Kidney tubule cell (primary cell): ENCODE measurements at regions not wholly inside any gene's neighbourhood (a gene's known extent, or its start where the extent isn't known, plus 50 kb on each side); places are given as distances from the start of the nearest gene placed in this dataset.
"Not testable (repeated sequence)": the region's sequence is repeated elsewhere in the genome, so short reads cannot be mapped to it uniquely, and the experiment has no call there.

Experiments used
- DNase-seq: peaks from one replicate; pipeline ENCODE4 v3.0.0-alpha.2; 2018; ENCODE audit warnings: low spot score

DNA sequence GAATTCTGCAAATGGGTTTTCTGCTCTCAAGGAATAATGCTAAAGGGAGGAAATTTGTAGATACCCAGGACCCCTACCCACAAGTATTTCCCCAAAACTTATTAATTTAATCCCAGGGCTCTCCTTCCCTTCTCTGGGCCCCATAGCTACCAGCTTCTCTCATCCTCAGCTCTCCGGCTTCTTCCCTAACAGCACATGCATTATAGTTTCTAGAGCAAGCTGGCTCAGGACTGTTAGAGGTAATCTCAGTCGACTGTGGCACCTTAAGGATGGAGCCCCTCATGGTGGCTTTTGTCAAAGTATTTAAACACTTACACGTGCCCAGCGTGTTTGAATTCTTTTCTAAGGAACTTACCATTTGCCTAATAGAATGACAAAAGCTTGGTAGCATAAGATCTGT, 252.5 kb upstream of the GAS1 start:
- no peak for DNase-seq

DNA sequence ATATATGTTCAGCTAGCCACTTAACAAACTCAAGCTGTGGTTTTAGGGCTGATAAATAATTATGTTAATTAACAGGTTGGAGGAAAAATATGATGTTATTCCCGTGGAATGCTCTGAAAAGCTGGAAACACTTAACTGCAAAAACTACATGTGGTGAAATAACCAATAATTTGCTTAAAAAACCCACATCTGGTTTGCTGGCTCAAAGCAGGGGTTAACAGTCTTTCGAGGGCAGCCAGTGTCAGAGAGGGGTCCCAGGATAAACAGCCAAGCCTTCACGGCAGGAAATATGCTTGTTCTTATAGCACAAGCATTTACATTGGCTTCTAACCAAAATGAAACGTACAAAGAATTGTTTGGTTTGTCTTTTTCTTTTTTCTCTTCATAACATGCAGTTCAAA, 254.0 kb upstream of the GAS1 start:
- DNase-seq: no peak

DNA sequence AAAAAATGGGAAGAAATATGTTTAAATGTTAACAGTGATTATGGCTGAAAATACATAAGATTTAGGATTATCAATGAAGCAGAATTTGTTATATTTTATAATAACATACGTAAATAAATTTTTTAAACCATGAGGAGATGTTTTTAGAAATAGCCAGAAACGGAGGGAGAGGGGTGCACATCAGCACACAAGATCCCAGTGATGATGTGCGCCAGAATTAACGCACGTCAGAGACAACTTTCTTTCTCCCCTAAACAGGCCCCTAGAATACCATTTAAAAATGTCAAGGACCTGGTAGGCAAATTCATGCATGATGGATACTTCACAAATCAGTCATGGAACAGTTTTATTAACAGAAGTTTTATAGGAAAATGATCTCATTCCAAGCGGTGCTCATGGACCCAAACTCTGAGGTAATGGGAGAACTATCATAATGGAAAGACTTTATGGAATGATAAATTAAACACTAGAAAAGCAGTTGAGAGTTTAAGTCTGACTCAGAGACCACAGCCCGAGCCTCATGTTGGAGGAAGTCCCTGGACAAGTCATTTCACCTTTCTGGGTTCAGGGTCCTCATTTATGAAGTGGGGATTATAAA, 258.9 kb upstream of the GAS1 start:
- peak; percentile 65 for DNase-seq

DNA sequence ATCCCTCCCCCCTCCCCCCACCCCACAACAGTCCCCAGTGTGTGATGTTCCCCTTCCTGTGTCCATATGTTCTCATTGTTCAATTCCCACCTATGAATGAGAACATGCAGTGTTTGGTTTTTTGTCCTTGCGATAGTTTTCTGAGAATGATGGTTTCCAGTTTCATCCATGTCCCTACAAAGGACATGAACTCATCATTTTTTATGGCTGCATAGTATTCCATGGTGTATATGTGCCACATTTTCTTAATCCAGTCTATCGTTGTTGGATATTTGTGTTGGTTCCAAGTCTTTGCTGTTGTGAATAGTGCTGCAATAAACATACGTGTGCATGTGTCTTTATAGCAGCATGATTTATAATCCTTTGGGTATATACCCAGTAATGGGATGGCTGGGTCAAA, 263.4 kb upstream of the GAS1 start:
- DNase-seq: not testable (repeated sequence)

DNA sequence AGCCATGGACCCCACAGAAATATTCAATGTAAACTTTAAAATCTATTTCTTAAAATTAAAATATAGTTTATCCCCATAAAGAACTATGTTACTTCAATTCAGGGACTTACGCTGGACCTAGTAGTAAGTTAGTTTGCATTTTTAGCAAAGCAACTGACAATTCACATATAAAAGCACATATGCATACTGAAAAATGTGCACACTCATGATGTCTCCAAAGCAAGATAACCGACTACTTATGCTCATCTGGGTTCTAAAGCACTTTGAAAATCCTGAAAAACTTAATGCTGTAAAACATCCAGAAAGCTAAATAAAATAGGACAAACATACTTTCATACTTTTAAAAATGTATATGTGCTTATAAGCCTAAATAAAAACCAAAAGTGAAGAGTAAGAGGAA, 264.4 kb upstream of the GAS1 start:
- DNase-seq: no peak

DNA sequence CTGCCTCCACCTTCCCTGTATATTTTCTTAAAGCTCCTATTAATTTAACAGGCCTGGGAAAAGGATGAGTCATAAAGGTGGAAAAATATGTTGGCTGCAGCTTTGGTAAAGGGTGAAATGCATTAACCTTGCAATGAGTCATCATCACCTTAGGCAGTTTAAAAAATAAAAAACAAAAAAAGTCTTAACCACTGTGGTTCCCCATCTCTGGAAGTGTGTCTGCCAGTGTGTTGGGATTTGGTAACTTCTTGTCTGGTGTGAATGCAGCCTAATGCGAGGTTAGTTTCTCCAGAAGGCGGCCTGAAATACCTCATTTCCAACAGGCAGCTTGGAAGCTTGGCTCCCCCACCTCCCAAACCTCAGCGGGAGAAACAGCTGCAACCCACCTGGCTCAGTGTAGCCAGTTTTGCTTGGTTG, 265.3 kb upstream of the GAS1 start:
- DNase-seq: peak; percentile 85

DNA sequence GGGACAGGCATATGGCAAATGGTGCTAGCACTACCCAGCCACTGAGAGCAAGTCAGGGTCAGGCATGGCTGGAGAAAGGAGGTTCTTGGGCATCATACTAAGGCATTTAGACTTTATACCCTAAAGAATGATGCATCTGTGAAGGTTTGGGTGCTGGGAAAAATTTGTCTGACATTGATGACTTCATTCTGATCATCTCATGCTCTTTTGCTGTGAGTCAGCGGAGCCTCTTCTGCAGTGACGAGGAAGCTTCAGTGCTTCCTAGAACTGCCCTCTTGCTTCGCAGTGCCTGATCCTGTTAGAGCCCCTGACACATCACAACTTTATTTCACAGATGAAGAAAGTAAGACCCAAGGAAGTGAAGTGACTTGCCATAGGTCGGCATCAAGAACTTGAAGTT, 266.6 kb upstream of the GAS1 start:
- DNase-seq: peak; percentile 89

DNA sequence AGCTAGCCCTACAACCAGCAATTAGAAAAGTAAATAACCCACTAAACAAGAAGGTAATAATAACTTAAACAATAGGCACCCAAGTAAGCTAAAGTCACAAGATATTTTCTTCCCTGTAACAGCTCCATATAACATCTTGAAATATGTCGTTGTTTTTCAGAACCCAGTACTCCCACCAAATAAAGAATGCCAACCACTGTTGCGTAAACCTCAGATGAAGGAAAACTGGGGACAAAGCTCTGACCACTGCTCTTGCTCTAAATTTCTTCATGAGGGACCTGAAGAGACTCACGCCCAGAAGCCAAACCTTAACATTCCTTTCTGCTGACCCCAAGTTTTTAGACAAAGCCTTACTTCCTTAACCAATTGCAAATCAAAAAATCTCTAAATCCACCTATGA, 267.7 kb upstream of the GAS1 start:
- peak; percentile 19 for DNase-seq

DNA sequence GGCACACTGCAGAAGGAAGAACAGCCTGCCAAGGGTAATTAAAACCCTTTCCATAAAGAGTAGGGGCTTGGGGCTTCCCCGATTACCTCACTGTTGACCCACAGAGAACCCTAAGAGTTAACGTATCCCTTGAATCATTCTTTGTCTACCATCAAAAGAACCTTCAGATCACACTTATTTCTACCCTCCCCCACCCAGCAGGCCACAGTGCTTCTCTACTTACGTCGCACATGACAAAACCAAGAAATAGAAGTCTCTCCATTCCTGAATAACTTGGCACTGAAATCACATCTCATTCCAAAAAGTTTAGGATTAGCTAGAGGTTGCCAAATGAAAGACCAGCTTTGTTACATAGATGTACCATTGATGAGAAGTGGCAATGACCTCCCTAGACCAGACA, 268.7 kb upstream of the GAS1 start:
- DNase-seq: no peak

DNA sequence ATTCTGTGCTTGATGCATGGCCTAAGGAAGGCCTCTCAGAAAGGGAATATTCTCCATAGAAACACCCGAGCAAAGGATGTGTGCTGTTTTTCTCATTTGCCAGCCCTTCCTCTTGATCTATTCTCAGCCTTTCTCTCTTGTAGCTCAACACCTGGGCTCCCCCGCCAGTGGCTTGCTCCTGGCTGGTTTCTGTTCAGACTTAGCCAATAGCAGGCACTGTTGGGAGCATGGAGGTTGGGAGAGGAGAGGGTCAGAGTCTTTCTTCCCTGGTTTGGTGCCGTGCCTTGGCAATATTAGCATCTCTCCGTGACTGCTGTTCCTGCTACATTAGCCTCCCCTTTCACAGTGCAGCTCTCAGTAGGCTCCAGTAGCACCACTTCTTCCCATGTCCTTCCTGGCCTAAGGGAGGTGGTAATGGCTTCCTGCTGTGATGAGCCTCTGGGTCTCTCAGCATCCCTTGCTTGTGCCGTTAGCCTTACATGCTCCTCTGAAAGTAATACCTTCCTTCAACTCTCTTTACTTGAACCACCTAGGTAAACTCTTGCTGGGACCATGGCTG, 269.7 kb upstream of the GAS1 start:
- DNase-seq: no peak

DNA sequence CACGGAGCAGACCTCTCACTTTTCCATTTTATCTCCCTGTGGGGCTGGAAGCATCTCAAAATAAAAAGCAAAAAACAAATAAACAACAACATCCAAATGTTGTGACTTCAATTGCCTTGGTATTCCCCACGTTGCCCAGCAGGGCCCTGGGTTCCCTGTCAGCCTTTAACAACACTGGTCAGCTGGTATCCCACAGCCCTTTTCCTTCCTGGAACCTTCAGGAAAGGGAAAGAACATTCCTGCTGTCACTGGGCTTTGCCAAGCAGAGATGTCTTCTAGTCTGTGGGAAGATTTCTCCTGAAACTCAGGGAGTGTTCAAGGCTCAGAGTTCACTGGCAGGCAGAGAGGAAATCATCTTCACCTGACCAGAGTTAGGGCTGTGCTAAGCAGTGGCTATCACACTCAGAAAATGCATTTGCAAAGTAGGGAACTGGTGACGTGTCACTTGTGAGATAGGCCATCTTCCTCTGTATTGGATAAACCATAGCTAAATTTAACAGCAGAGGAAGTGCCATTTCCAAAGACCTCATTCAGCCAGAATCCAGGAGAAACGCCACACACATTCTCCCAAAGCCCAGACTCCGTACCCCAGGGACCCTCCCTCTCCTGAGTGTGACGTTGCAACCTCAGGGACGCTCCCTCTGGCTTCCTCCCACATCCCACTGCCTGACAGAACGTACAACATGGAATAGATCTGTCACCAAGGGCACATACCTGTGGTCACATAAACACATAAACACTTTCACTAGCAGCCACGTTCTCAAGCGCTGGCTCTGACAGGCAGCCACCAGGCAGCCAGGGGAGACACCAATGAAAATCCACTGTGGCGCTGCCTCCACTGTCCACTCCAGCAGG, 274.0 kb upstream of the DAPK1 start:
- peak; percentile 51 for DNase-seq

DNA sequence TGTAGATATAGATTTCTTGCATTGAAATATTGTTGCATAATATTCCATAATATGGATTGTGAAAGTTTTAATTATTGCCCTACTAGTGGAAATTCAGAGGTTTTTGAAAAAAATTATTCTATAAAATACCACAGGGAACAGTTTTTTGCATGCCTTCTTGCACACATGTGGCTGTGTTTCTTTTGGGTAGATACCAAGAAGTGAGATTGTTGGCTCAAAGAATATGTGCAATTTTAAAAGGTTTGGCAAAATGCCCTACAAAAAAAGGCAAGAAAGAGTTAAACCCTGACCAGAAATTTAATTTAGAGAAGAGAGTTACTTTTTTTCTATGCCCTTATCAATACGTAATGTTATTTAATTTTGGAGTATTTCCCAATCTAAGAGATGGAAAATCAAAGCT, 270.8 kb upstream of the DAPK1 start:
- DNase-seq: no peak

DNA sequence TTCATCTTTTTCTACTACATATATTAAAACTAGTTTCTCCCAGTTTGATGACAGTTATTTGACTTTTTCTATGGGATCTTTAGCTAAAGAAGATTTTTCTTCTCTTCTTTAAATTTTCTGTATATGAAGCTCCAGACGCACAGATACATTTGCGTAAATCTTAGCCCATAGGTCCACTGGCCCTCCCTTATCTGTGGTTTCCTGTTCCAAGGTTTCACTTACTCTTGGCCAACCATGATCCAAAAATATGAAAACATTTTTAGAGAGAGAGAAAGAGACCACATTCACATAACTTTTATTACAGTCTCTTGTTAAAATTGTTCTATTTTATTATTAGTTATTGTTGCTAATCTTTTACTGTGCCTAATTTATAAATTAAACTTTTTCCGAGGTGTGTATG, 270.2 kb upstream of the DAPK1 start:
- no peak for DNase-seq

DNA sequence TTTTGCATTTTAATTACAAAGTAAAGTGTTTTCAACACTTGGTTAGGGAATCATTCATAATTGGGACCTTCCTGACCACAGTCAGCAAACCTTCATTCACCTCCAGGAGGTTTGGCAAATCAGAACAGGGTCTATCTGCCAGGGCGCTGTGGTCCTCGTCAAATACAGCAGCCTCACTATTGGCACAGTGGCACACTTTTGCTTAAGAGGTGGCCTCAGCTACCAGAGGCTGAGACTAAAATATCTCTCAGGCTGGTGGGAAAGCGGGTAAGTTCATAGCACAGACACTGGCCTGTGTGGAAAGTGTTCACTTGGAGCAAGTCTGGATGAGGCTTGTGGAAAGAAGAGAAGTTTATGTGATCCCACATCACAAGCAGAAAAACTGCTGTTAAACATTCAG, 268.6 kb upstream of the DAPK1 start:
- DNase-seq: no peak

DNA sequence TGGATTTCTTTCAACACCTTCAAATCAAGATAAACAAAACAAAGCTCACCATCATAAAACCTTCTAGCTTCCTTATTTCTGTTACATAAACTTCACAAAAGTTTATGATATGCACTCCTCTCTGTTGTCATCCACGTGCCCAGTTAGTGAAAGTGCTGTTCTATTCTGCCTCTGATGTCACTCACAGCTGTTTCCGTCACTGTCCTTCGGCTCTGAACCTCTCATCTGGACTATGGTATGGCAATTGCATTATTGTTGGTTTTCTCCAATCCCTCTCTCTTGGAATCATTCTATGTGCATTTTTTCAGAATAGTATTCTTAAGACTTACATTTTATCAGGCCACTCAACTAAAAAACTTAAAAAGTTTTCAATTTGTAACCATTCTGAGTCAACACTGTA, 264.2 kb upstream of the DAPK1 start:
- DNase-seq: no peak

DNA sequence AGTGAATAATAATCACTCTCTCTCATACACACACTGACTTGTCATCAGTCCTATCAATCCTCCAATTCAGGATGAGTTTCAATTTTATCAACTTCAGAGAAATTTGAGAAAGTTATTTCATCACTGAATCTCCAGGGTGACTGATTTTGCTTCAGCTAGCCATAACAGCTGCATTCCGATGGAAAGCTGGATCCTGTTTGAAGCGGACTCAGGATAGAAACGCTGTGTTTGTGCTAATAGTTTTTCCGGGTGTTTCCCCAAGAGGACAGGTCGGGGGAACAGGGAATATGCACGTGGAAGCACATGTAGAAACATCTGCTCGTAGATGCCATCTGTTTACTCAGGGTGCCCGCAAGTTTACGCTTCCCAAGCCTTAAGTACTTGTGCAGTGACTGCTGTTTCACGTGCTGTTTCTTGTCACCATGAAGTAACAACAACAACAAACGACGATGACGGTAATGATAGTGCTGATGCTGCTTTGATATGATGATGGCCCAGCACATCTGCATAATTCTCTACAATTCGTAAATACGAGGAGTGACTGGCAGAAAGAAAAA, 263.7 kb upstream of the DAPK1 start:
- DNase-seq: no peak

DNA sequence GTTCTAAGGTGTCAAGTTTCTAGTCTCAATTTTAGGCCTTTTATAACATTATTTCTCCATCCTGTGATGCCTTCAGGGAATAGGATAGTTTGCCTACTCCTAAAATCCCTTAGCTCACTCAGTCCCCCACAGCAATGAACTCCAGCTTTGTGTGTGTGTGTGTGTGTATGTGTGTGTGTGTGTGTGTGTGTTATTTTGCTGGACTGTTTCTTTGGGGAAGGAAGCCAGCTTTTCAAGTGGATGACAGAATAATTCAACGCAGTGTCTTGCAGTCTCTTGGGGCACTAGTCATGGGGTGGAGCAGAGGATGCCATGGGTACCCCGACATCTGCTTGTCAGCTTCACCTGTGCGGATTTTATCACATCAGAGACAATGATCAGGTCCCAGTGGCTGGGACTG, 262.8 kb upstream of the DAPK1 start:
- DNase-seq: no peak

DNA sequence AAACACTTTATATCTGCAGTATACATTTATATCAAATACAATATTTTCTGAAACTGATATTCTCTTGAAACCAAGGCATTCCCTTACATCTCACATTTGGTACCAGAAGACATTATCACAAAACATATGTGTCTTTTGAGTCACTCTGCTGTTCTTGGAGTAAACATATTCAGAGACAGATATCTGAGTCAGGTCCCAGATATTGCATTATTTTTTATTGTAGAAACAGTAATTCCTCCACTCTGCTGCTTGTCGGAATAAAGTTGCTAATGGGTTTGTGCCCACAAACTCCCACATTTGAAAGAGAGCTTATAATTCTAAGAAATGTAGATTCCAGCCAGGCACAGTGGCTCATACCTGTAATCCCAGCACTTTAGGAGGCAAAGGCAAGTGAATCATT, 261.1 kb upstream of the DAPK1 start:
- no peak for DNase-seq

DNA sequence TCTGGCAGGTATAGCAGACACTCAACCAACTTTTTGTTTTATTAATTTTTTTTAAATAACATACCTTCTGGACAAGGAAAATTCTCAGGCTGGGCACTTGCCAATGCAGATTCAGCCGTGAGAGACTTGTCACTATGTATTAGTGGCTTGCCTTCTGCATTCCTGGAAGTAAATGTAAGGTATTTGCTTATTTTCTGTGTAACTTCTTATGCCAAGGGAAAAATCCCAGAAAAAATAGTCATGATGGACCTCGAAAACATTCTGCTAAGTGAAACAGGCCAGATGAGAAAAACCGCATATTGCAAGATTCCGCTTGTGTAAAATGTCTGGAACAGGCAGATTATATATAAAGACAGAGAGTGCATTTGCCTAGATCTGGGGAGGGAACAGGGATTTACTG, 260.3 kb upstream of the DAPK1 start:
- DNase-seq: no peak

DNA sequence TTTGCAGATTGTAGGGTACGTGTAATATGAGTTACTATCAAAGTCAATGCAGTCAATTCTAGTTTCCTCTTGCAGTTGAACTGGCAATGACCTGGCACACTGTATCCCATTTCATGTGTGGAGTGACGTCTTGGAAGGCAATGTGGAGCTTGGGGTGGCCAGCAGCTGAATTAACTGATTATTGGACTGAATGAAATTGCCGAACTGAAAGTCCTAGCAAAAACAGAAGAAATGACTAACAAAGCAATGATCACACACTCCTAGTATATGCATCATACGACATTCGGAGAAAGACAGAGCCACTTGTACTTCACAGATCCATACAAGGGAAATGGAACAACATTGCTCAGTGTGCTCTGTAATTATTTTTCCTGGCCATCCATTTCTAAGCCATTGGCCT, 259.1 kb upstream of the DAPK1 start:
- no peak for DNase-seq

DNA sequence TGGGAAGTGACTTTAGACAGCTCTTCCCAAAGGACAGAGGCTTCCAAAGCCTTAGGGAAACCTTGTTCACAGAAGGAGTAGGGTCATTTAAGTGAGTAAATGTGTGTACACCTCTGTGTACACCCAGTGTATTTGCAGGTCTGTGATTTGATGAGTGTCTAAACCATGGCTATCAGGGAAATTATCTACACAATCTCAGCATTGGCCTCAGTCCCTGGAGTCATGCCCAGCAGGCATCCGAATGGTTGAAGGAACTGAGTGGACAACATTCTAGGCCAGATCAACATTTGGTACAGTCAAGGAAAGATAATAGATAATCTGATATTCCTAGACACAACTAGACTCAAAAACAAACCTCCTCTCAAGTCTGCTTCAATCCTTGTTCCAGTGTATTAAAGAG, 258.4 kb upstream of the DAPK1 start:
- no peak for DNase-seq

DNA sequence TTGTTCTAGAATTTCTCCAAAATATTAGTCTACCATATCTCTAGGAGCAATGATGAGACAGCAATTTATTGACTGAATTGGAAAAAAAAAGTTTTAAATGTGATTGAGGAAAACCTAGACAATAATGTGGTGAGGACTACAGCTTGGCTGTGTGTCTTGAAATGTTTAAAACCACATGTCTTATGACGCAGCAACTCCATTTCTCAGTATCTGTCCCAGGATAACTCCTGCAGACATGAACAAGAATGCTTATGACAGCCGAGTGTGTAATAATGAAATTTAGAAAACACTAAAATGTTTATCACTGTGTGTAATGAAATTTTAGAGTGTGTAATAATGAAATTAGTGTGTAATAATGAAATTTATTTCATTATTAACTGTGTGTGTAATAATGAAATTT, 254.1 kb upstream of the DAPK1 start:
- DNase-seq: no peak

DNA sequence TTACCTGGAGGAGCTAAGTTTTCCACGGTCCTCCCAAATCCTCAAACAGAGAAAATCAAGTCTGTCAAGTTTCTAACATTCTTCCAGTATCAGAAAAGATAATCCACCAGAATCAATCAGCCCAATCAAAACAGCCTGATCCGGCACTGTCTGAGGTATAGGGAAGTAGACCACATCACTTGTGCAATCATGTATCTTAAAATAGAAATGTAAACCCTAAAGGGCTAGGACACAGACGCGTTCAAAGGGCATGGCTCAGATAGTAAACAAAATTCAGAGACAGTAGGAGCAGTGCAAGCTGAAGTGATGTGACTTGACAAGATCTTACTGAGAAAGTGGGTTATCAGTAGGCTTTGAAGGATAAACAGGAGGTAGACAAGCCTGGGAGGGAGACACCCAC, 252.4 kb upstream of the DAPK1 start:
- DNase-seq: no peak
